HEK293 (cell line): ENCODE measurements at regions not wholly inside any gene's neighbourhood (a gene's known extent, or its start where the extent isn't known, plus 50 kb on each side); places are given as distances from the start of the nearest gene placed in this dataset.

Experiments
- CTCF ChIA-PET: fragments of 350-600 bp; formaldehyde crosslinking; extraction: SDS; loops from one replicate; lab custom pipeline; 2021; ENCODE audit warnings: antibody characterized with exemption; lab: Yijun Ruan, JAX
- POLR2A ChIA-PET: fragments of 300-600 bp; formaldehyde crosslinking; extraction: SDS; loops from one replicate; lab custom pipeline; 2020; ENCODE audit warnings: antibody characterized with exemption, inconsistent platforms; lab: Yijun Ruan, JAX
- H3K27ac ChIP-seq: fragments of 200-500 bp; sonication (Bioruptor generic); 2 replicates; pipeline ENCODE4 v1.5.1; 2014; ENCODE audit warnings: low read depth, low read length, control low read depth, inconsistent platforms; ENCODE audit errors: extremely low read depth
- H3K36me3 ChIP-seq, 2 experiments: fragments of 200-500 bp in 1 of 2; sonication (Bioruptor generic) in 1 of 2; 1 replicate in 1 of 2; 2 replicates in 1 of 2; pipeline ENCODE4 v1.5.1; 2014 to 2017; ENCODE audit warnings: inconsistent platforms in 2 of 2, low read length in 2 of 2; ENCODE audit not compliant: control insufficient read depth in 2 of 2, insufficient read depth in 1 of 2
- H3K4me1 ChIP-seq: fragments of 200-500 bp; sonication (Bioruptor generic); 2 replicates; pipeline ENCODE4 v1.5.1; 2014; ENCODE audit warnings: mild to moderate bottlenecking, low read length, inconsistent platforms; ENCODE audit not compliant: control insufficient read depth, insufficient read depth
- H3K4me3 ChIP-seq: 2 replicates; pipeline ENCODE4 v1.5.1; 2011; ENCODE audit warnings: low read depth, mild to moderate bottlenecking, control low read depth, low read length, moderate library complexity
- H3K9me3 ChIP-seq: fragments of 200-500 bp; sonication (Bioruptor generic); 2 replicates; pipeline ENCODE4 v1.5.1; 2014; ENCODE audit warnings: low read depth, low read length, inconsistent platforms; ENCODE audit not compliant: control insufficient read depth, insufficient read depth
- HOXC10 ChIP-seq: sonication (generic); formaldehyde crosslinking; IDR thresholded peaks from 2 replicates; pipeline ENCODE4 v1.8.1; 2023; ENCODE audit warnings: mild to moderate bottlenecking, missing genetic modification reagents
- WT1 ChIP-seq: fragments of 450-650 bp; formaldehyde crosslinking; IDR thresholded peaks from 2 replicates; pipeline ENCODE4 v1.5.1; 2016; ENCODE audit warnings: missing biosample characterization, missing genetic modification characterization
- ZFP69B ChIP-seq: fragments of 450-650 bp; formaldehyde crosslinking; IDR thresholded peaks from 2 replicates; pipeline ENCODE4 v1.5.1; 2016; ENCODE audit warnings: missing biosample characterization, missing genetic modification characterization
- ZNF10 ChIP-seq: fragments of 450-650 bp; formaldehyde crosslinking; IDR thresholded peaks from 2 replicates; pipeline ENCODE4 v1.5.1; 2017; ENCODE audit warnings: missing biosample characterization, missing genetic modification characterization
- ZNF155 ChIP-seq: fragments of 450-650 bp; formaldehyde crosslinking; IDR thresholded peaks from 2 replicates; pipeline ENCODE4 v1.5.1; 2016; ENCODE audit warnings: missing biosample characterization, missing genetic modification characterization
- ZNF174 ChIP-seq: fragments of 450-650 bp; formaldehyde crosslinking; IDR thresholded peaks from 2 replicates; pipeline ENCODE4 v1.5.0; 2017; ENCODE audit warnings: missing biosample characterization, mild to moderate bottlenecking, missing genetic modification characterization
- ZNF184 ChIP-seq: fragments of 450-650 bp; IDR thresholded peaks from 2 replicates; pipeline ENCODE4 v1.5.1; 2018; ENCODE audit warnings: missing biosample characterization, mild to moderate bottlenecking, missing genetic modification characterization
- ZNF302 ChIP-seq: fragments of 450-650 bp; formaldehyde crosslinking; IDR thresholded peaks from 2 replicates; pipeline ENCODE4 v1.5.1; 2016; ENCODE audit warnings: missing biosample characterization, missing genetic modification characterization, low read depth
- ZNF366 ChIP-seq: fragments of 450-650 bp; formaldehyde crosslinking; conservative IDR thresholded peaks from 2 replicates; pipeline ENCODE4 v1.5.1; 2016; ENCODE audit warnings: missing biosample characterization, missing genetic modification characterization
- ZNF398 ChIP-seq: fragments of 450-650 bp; formaldehyde crosslinking; IDR thresholded peaks from 2 replicates; pipeline ENCODE4 v1.5.1; 2017; ENCODE audit warnings: missing biosample characterization, missing genetic modification characterization
- ZNF501 ChIP-seq: fragments of 450-650 bp; formaldehyde crosslinking; IDR thresholded peaks from 2 replicates; pipeline ENCODE4 v1.5.1; 2016; ENCODE audit warnings: missing biosample characterization, missing genetic modification characterization
- ZNF677 ChIP-seq: fragments of 450-650 bp; IDR thresholded peaks from 2 replicates; pipeline ENCODE4 v1.5.0; 2018; ENCODE audit warnings: missing biosample characterization, mild to moderate bottlenecking, missing genetic modification characterization, moderate library complexity
- ZNF76 ChIP-seq: fragments of 450-650 bp; formaldehyde crosslinking; IDR thresholded peaks from 2 replicates; pipeline ENCODE4; 2016; ENCODE audit warnings: low read depth, missing biosample characterization, missing genetic modification characterization, borderline replicate concordance
- ZNF843 ChIP-seq: fragments of 450-650 bp; formaldehyde crosslinking; IDR thresholded peaks from 2 replicates; pipeline ENCODE4 v1.5.1; 2016; ENCODE audit warnings: missing biosample characterization, missing genetic modification characterization
- TF ChIP-seq, protein P1 (sequence below): fragments of 450-650 bp; formaldehyde crosslinking; IDR thresholded peaks from 2 replicates; pipeline ENCODE4 v1.5.1; 2016; ENCODE audit warnings: missing biosample characterization, missing genetic modification characterization
- TF ChIP-seq, protein P2 (sequence below): fragments of 450-650 bp; formaldehyde crosslinking; IDR thresholded peaks from 2 replicates; pipeline ENCODE4 v1.5.1; 2016; ENCODE audit warnings: missing biosample characterization, missing genetic modification characterization
- TF ChIP-seq, protein P3 (sequence below): fragments of 450-650 bp; formaldehyde crosslinking; IDR thresholded peaks from 2 replicates; pipeline ENCODE4 v1.5.1; 2016; ENCODE audit warnings: missing biosample characterization, missing genetic modification characterization

- Histone ChIP-seq H3K36me3 (no peaks in the 10 kb centered on the region), H3K27ac (no peak overlapping the region), H3K9me3 (no peaks in the 10 kb centered on the region), H3K4me3 (no peak overlapping the region)
- POLR2A ChIA-PET = no interaction called here
- TF ChIP-seq ZNF302 (tag by site-specific recombination) = no peak
- no peak for TF ChIP-seq HOXC10 (CRISPR knock-in tag)
- TF ChIP-seq, protein P1, sequence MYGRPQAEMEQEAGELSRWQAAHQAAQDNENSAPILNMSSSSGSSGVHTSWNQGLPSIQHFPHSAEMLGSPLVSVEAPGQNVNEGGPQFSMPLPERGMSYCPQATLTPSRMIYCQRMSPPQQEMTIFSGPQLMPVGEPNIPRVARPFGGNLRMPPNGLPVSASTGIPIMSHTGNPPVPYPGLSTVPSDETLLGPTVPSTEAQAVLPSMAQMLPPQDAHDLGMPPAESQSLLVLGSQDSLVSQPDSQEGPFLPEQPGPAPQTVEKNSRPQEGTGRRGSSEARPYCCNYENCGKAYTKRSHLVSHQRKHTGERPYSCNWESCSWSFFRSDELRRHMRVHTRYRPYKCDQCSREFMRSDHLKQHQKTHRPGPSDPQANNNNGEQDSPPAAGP (tag by site-specific recombination) = no peak
- TF ChIP-seq ZNF677 (tag by site-specific recombination) = no peak
- TF ChIP-seq ZFP69B = no peak
- no peak for TF ChIP-seq WT1 (tag by site-specific recombination)
- no peak for TF ChIP-seq ZNF398 (tag by site-specific recombination)
- TF ChIP-seq, all 188 proteins: peak for 0
- H3K4me1 ChIP-seq = no peaks in the 10 kb centered on the region
- CTCF ChIA-PET = no interaction called here
These were observed 82.8 kb upstream of the L3MBTL4 start for GRCh38 chr18:6497543-6497942.

GRCh38 chr18:6498289-6498856 is 83.7 kb upstream of the L3MBTL4 start:
- no peak overlapping the region for H3K4me3 ChIP-seq
- H3K36me3 ChIP-seq = no peaks in the 10 kb centered on the region
- H3K4me1 ChIP-seq = no peaks in the 10 kb centered on the region
- CTCF ChIA-PET = interaction anchor here (0.6 to 0.7 kb wide), 3 partner anchors 241 to 981 kb away, joined by 3 to 6 read pairs (median 3); no protein-coding TSS in a partner anchor
- H3K9me3 ChIP-seq = no peaks in the 10 kb centered on the region
- H3K27ac ChIP-seq = no peak overlapping the region
- TF ChIP-seq ZNF10 (no peak), ZNF184 (no peak), ZNF155 (tag by site-specific recombination) (no peak), ZFP69B (no peak), ZNF501 (no peak), ZNF174 (tag by site-specific recombination) (no peak), ZNF76 (tag by site-specific recombination) (no peak)
- TF ChIP-seq, protein P2, sequence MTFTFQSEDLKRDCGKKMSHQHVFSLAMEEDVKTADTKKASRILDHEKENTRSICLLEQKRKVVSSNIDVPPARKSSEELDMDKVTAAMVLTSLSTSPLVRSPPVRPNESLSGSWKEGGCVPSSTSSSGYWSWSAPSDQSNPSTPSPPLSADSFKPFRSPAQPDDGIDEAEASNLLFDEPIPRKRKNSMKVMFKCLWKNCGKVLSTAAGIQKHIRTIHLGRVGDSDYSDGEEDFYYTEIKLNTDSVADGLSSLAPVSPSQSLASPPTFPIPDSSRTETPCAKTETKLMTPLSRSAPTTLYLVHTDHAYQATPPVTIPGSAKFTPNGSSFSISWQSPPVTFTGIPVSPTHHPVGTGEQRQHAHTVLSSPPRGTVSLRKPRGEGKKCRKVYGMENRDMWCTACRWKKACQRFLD = no peak
- POLR2A ChIA-PET = no interaction called here

- ChIA-PET CTCF (interaction anchor here (0.6 to 2.1 kb wide), 3 partner anchors 17 to 792 kb away, joined by 3 to 5 read pairs (median 5); no protein-coding TSS in a partner anchor), POLR2A (no interaction called here)
- no peak overlapping the region for H3K4me3 ChIP-seq
These were observed 90.1 kb upstream of the L3MBTL4 start for GRCh38 chr18:6504605-6505497.

More at GRCh38 chr18:6504605-6505497, 90.1 kb upstream of the L3MBTL4 start:
- TF ChIP-seq, protein P3, sequence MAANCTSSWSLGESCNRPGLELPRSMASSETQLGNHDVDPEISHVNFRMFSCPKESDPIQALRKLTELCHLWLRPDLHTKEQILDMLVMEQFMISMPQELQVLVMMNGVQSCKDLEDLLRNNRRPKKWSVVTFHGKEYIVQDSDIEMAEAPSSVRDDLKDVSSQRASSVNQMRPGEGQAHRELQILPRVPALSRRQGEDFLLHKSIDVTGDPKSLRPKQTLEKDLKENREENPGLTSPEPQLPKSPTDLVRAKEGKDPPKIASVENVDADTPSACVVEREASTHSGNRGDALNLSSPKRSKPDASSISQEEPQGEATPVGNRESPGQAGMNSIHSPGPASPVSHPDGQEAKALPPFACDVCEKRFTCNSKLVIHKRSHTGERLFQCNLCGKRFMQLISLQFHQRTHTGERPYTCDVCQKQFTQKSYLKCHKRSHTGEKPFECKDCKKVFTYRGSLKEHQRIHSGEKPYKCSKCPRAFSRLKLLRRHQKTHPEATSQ (tag by site-specific recombination) = no peak
- TF ChIP-seq ZNF398 (tag by site-specific recombination) (0 out of 2 replicates have a peak, but pooled peaks have one; percentile 16), ZNF366 (tag by site-specific recombination) (peak; percentile 91), ZNF843 (tag by site-specific recombination) (no peak)
- H3K9me3 ChIP-seq = no peaks in the 10 kb centered on the region
- peaks cover 10% of the 10 kb centered on the region for H3K4me1 ChIP-seq
- no peak overlapping the region for H3K27ac ChIP-seq
- no peaks in the 10 kb centered on the region for H3K36me3 ChIP-seq
